Lower lobe of right lung (tissue), 2 donors: ENCODE measurements at regions not wholly inside any gene's neighbourhood (a gene's known extent, or its start where the extent isn't known, plus 50 kb on each side); places are given as distances from the start of the nearest gene placed in this dataset.

Source experiments
- ATAC-seq, 2 donors: fragments of 200-7000 bp; cut with Tn5 transposase; one replicate each; pipeline ENCODE4 v1.9.1; 2020 to 2022; ENCODE audit warnings: mild to moderate bottlenecking in 2 of 2, moderate library complexity in 2 of 2
- DNase-seq: peaks from one replicate; pipeline ENCODE4 v3.0.0-alpha.2; 2020
- H3K27ac ChIP-seq: fragments of 200-600 bp; one replicate; pipeline ENCODE4 v1.8.0; 2022
- H3K27me3 ChIP-seq: fragments of 200-600 bp; one replicate; pipeline ENCODE4 v1.8.0; 2022; ENCODE audit warnings: low read depth
- H3K36me3 ChIP-seq: fragments of 200-600 bp; one replicate; pipeline ENCODE4 v1.8.0; 2022; ENCODE audit warnings: mild to moderate bottlenecking
- H3K4me1 ChIP-seq: fragments of 200-600 bp; one replicate; pipeline ENCODE4 v1.8.0; 2022
- H3K4me3 ChIP-seq: fragments of 200-600 bp; one replicate; pipeline ENCODE4 v1.8.0; 2022; ENCODE audit warnings: mild to moderate bottlenecking
- H3K9me3 ChIP-seq: fragments of 200-600 bp; one replicate; pipeline ENCODE4 v1.8.0; 2022
- intact Hi-C: fragments of 100-400 bp; cut with DNase I; formaldehyde crosslinking; loops from one replicate; pipeline ENCODE4 v1.11.0; 2022
- TF ChIP-seq, protein P1 (sequence below): fragments of 200-600 bp; IDR thresholded peaks from one replicate; pipeline ENCODE4 v1.8.0; 2022; ENCODE audit warnings: antibody characterized with exemption, mild to moderate bottlenecking
- donor health status: DM: no; HTN: yes; CAD: no; lungs with severe emphysema.

DNA sequence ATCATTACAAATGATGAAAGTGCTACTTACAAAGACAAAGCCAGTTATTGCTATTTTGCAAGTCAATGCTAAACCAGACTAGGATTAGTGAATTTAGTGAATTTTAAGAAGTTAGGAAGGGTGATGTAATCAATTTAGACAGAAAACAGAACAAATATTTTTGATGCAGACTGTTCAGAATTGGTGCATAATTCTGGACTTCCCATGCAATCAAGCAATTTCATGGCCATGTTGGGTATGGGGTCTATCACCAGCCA, 85.4 kb downstream of the CH25H start:
- H3K27me3 ChIP-seq: no peaks in the 10 kb centered on the region
- H3K4me3 ChIP-seq: no peak overlapping the region
- H3K9me3 ChIP-seq: no peaks in the 10 kb centered on the region
- DNase-seq (no peak), ATAC-seq (no peak)
- H3K4me1 ChIP-seq: no peaks in the 10 kb centered on the region
- intact Hi-C loops: no loop called here
- TF ChIP-seq, protein P1, sequence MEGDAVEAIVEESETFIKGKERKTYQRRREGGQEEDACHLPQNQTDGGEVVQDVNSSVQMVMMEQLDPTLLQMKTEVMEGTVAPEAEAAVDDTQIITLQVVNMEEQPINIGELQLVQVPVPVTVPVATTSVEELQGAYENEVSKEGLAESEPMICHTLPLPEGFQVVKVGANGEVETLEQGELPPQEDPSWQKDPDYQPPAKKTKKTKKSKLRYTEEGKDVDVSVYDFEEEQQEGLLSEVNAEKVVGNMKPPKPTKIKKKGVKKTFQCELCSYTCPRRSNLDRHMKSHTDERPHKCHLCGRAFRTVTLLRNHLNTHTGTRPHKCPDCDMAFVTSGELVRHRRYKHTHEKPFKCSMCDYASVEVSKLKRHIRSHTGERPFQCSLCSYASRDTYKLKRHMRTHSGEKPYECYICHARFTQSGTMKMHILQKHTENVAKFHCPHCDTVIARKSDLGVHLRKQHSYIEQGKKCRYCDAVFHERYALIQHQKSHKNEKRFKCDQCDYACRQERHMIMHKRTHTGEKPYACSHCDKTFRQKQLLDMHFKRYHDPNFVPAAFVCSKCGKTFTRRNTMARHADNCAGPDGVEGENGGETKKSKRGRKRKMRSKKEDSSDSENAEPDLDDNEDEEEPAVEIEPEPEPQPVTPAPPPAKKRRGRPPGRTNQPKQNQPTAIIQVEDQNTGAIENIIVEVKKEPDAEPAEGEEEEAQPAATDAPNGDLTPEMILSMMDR: no peak
- H3K36me3 ChIP-seq: no peaks in the 10 kb centered on the region
- peak overlapping the region; percentile 46 for H3K27ac ChIP-seq

DNA sequence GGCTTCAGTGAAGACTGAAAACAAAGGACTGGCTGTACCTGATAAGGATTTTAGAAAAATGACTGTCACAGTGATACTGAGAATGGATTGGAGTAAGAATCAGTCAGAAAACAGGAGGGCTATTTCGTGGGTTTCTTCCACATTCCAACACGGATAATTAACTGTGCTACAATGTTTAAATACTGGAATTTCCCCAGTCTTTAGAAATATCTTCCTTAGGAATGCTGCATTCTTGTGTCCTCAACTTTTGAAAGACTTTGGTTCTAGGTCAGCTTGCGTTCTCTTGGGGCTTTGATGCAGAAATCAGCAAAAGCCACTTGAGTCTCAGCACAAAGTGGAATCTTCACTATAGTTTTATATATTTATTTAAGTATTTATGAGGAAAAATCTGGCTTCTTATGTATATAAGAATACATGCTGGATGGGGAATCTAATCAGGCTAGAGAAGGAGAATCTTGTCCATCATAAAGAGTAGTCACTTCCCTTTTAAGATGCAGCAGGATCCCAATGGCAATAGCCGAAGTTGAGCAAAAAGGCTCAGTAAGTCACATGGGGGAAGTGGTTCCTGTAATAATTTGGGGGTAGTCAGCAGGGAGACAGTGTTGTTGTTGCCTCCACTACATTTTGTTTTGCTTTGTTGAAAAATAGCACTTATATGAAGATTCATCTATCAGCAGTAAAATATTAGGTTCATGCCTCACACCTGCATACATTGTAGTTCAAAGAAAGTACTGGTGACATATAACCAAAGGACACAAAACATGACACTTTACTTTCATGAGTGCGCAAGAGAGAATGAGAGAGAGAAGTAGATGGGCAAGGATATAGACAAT, 86.0 kb downstream of the CH25H start:
- TF ChIP-seq, protein P1: no peak
- intact Hi-C loops: no loop called here
- ATAC-seq: peak in 1 of 2 donors; percentile 54
- Histone ChIP-seq H3K9me3 (no peaks in the 10 kb centered on the region), H3K4me3 (no peak overlapping the region), H3K27me3 (no peaks in the 10 kb centered on the region), H3K36me3 (no peaks in the 10 kb centered on the region), H3K4me1 (no peaks in the 10 kb centered on the region), H3K27ac (no peak overlapping the region)
- DNase-seq: no peak

DNA sequence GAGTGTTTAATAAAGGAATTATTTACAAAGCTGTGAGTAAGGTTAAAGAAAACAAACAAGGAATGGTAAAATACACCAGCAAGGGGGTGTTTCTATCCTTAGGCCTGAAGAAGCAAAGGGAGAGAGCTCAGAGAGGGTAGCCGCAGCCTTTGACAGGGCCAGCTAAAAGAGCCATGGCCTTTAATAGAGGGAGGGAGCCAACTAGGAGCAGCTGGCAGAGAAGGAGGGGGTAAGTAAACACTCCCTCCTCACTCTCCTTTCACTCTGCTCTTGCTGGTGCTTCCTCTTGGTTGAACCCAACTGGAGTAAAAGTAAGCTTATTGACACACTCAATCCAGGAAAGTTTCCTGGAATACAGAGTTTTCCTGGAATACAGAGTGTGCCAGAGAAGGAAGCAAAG, 87.5 kb downstream of the CH25H start:
- ATAC-seq (no peak), DNase-seq (no peak)
- Histone ChIP-seq H3K36me3 (no peaks in the 10 kb centered on the region), H3K4me1 (no peaks in the 10 kb centered on the region), H3K27ac (no peak overlapping the region), H3K4me3 (no peak overlapping the region), H3K9me3 (no peaks in the 10 kb centered on the region), H3K27me3 (no peaks in the 10 kb centered on the region)
- intact Hi-C loops: no loop called here
- TF ChIP-seq, protein P1: no peak

DNA sequence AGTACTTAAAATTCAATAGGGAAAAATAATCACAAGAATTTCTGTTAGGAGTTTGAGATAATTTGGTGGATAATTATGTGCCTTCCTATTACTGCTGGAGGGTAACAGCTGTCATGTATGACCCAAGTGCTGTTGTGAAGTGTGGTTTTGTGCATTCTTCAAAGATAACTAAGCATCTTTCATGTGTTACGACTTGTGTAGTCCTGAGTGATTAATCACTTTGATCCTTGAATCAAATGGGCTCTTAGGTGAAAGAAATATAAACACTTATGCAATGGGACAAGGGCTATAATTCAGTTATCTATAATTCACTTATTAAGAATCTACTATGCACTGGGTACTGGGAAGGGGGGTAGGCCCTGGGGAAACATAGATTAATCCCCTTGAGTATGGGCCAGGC, 89.0 kb downstream of the CH25H start:
- H3K9me3 ChIP-seq: no peaks in the 10 kb centered on the region
- no peak overlapping the region for H3K27ac ChIP-seq
- TF ChIP-seq, protein P1: no peak
- intact Hi-C loops: no loop called here
- ATAC-seq: no peak
- H3K27me3 ChIP-seq: no peaks in the 10 kb centered on the region
- no peak overlapping the region for H3K4me3 ChIP-seq
- no peaks in the 10 kb centered on the region for H3K4me1 ChIP-seq
- no peaks in the 10 kb centered on the region for H3K36me3 ChIP-seq
- no peak for DNase-seq

DNA sequence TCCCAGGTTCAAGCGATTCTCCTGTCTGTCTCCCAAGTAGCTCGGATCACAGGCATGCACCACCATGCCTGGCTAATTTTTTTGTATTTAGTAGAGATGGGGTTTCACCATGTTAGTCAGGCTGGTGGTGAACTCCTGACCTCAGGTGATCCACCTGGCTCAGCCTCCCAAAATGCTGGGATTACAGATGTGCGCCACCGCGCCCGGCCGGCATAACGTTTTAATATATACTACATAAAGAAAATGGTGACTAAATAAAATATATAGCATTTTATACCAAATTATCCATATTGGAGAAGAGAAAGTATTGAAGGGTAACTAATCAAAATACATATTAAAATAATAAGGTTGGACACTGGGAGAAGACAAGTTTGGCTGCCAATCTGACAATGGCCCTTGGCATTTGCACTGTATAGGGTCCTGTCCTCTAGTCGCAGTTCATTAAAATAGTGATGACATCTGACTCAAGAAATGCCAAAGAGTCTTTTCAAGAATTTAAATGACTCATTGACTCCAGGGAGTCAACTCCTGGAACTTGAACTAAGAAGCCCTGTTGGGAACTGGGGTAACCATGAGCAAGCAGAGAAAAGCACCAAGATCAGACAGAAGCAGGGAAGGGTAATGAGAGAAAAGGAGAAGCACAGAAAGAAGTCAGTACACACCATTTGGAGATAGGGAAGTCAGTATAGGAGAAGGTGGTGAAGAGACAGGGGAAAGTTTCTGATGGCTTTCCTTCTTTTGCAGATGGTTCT, 91.1 kb downstream of the CH25H start:
- Histone ChIP-seq H3K36me3 (no peaks in the 10 kb centered on the region), H3K27ac (no peak overlapping the region), H3K27me3 (no peaks in the 10 kb centered on the region), H3K4me1 (no peaks in the 10 kb centered on the region), H3K9me3 (no peaks in the 10 kb centered on the region), H3K4me3 (no peak overlapping the region)
- peak; percentile 55 to 73 for ATAC-seq
- TF ChIP-seq, protein P1: no peak
- DNase-seq: no peak
- intact Hi-C loops: no loop called here
